Testis (tissue), 2 donors: ENCODE measurements at regions not wholly inside any gene's neighbourhood (a gene's known extent, or its start where the extent isn't known, plus 50 kb on each side); places are given as distances from the start of the nearest gene placed in this dataset.

ENCODE experiments used
- DNase-seq: peaks from one replicate; pipeline ENCODE4 v3.0.0-alpha.2; 2019
- H3K27ac ChIP-seq, 2 donors: fragments of 200-600 bp; sonication (generic); one replicate each; pipeline ENCODE4 v1.5.1; 2019
- H3K27me3 ChIP-seq: fragments of 200-600 bp; sonication (generic); one replicate; pipeline ENCODE4 v1.5.1; 2019
- H3K36me3 ChIP-seq: fragments of 200-600 bp; sonication (generic); one replicate; pipeline ENCODE4 v1.5.1; 2017; ENCODE audit warnings: low read depth; ENCODE audit errors: missing control alignments
- H3K4me1 ChIP-seq: fragments of 200-600 bp; sonication (generic); one replicate; pipeline ENCODE4 v1.5.1; 2019
- H3K4me3 ChIP-seq, 2 donors: fragments of 200-600 bp; sonication (generic); one replicate each; pipeline ENCODE4 v1.5.1; 2017 to 2019
- H3K9me3 ChIP-seq: fragments of 200-600 bp; sonication (generic); one replicate; pipeline ENCODE4 v1.5.1; 2017
- POLR2A ChIP-seq: fragments of 450-650 bp; IDR thresholded peaks from one replicate; pipeline ENCODE4 v1.6.1; 2017; ENCODE audit warnings: antibody characterized with exemption, mild to moderate bottlenecking, moderate library complexity
- WGBS, 2 donors: methylation state at CpG; one replicate each; pipeline ENCODE4 v1.1.5; 2018; 5-methylcytosine and 5-hydroxymethylcytosine counted together
- intact Hi-C: fragments of 100-400 bp; cut with DNase I; formaldehyde crosslinking; loops from one replicate; pipeline ENCODE4 v1.15.1; 2023; ENCODE audit warnings: low total_unique reads
- TF ChIP-seq, protein P1 (sequence below), 3 experiments: fragments of 450-650 bp in 2 of 3; fragments of 200-600 bp in 1 of 3; sonication (generic) in 1 of 3; IDR thresholded peaks; one replicate each; pipeline ENCODE4 v1.5.1; 2016 to 2019; ENCODE audit warnings: antibody characterized with exemption in 3 of 3, mild to moderate bottlenecking in 2 of 3, moderate library complexity in 1 of 3

DNA sequence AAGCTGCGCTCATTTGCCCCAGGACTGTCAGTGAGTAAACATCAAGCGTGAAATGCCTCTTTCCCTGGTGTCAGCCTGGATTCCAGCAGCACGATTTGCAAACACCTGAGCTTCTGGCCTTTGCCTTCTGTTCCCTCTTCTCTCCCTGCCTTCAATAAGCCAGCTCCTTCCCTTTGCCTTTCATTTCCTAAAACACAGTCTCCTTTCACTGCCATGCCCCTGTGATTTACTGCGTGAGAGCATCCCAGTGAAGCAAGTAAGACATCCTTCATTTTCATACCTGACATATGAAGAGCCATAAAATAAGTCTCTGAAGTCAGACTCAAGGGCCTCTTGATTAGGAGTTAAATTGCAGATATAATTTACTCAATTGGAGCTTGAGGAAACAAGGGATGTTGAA is 681.8 kb downstream of the TYW1 start:
- DNase-seq: no peak
- no peak for TF ChIP-seq POLR2A
- TF ChIP-seq, protein P1, sequence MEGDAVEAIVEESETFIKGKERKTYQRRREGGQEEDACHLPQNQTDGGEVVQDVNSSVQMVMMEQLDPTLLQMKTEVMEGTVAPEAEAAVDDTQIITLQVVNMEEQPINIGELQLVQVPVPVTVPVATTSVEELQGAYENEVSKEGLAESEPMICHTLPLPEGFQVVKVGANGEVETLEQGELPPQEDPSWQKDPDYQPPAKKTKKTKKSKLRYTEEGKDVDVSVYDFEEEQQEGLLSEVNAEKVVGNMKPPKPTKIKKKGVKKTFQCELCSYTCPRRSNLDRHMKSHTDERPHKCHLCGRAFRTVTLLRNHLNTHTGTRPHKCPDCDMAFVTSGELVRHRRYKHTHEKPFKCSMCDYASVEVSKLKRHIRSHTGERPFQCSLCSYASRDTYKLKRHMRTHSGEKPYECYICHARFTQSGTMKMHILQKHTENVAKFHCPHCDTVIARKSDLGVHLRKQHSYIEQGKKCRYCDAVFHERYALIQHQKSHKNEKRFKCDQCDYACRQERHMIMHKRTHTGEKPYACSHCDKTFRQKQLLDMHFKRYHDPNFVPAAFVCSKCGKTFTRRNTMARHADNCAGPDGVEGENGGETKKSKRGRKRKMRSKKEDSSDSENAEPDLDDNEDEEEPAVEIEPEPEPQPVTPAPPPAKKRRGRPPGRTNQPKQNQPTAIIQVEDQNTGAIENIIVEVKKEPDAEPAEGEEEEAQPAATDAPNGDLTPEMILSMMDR (IDR thresholded peaks at IDR 0.05): no peak
- no peak overlapping the region for H3K4me3 ChIP-seq
- no peaks in the 10 kb centered on the region for H3K9me3 ChIP-seq
- no peaks in the 10 kb centered on the region for H3K36me3 ChIP-seq
- no peaks in the 10 kb centered on the region for H3K27me3 ChIP-seq
- WGBS, 2 donors: 77 to 78% methylated on average over 4 of the region's 4 CpGs
- intact Hi-C loops: no loop called here
- H3K27ac ChIP-seq: no peak overlapping the region
- H3K4me1 ChIP-seq: no peaks in the 10 kb centered on the region

DNA sequence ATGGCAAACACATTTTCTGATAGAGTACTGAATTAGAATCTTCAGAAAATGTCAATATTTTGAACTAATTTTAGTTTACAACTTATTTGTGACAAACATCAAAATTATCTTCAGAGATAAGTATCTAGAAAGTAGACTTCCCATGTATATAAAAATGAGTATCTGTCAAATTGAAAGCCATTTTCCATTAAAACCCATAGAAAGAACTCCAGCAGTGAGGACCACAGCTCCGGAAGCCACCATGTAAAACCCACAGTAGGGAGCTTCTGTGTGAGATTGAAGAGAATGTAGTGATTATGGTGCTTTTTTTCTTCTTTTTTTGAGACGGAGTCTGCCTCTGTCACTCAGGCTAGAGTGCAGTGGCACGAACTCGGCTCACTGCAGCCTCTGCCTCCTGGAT is 687.0 kb downstream of the TYW1 start:
- intact Hi-C loops: no loop called here
- no peaks in the 10 kb centered on the region for H3K4me1 ChIP-seq
- no peak overlapping the region for H3K27ac ChIP-seq
- no peak for DNase-seq
- 78 to 85% methylated on average over 4 of the region's 4 CpGs for WGBS, 2 donors
- no peaks in the 10 kb centered on the region for H3K9me3 ChIP-seq
- TF ChIP-seq POLR2A: no peak
- H3K36me3 ChIP-seq: no peaks in the 10 kb centered on the region
- H3K27me3 ChIP-seq: no peaks in the 10 kb centered on the region
- no peak overlapping the region for H3K4me3 ChIP-seq

DNA sequence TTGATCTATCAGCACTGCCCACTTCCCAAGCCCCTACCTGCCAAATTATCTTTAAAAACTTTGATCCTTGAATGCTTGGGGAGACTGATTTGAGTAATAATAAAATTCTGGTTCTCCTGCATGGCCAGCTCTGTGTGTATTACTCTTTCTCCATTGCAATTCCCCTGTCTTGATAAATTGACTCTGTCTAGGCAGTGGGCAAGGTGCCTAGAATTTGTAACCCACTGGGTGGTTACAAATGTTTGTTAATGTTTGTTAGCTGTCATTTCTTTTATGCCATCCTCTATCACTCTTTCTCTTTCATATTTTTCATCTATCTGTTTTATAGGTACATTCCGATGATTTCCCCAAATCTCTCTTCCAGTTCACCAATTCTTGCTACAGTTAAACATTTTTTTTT is 694.1 kb downstream of the TYW1 start:
- H3K36me3 ChIP-seq: no peaks in the 10 kb centered on the region
- no peaks in the 10 kb centered on the region for H3K9me3 ChIP-seq
- no peak for TF ChIP-seq POLR2A
- TF ChIP-seq, protein P1 (IDR thresholded peaks at IDR 0.05): no peak
- no peak for DNase-seq
- H3K27me3 ChIP-seq: no peaks in the 10 kb centered on the region
- no peak overlapping the region for H3K27ac ChIP-seq
- intact Hi-C loops: no loop called here
- H3K4me1 ChIP-seq: no peaks in the 10 kb centered on the region
- no peak overlapping the region for H3K4me3 ChIP-seq
- 100% methylated on average over 1 of the region's 1 CpG for WGBS, 2 donors

DNA sequence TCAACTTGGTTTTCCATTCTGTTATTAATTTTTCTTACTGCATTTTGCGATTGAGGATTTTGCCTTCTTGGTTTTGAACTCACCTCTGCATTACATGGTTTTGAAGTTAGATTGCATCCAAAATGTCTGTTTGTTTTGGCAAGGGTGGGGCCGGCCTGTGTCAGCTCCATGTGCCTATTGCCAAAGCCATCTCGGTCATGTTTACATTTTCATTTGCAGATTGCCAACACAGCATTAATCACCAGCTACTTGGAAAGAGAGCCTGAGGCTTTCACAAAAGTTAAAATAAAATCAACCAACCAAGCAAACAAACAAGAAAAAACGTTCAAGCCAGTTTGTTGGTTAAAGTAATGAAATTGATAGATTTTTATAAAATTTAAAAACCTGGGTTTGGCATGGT is 695.8 kb downstream of the TYW1 start:
- DNase-seq: no peak
- H3K9me3 ChIP-seq: no peaks in the 10 kb centered on the region
- no peaks in the 10 kb centered on the region for H3K27me3 ChIP-seq
- intact Hi-C loops: no loop called here
- no peak for TF ChIP-seq POLR2A
- TF ChIP-seq, protein P1 (IDR thresholded peaks at IDR 0.05): no peak
- H3K36me3 ChIP-seq: no peaks in the 10 kb centered on the region
- no peaks in the 10 kb centered on the region for H3K4me1 ChIP-seq
- 58 to 66% methylated on average over 4 of the region's 4 CpGs for WGBS, 2 donors
- no peak overlapping the region for H3K4me3 ChIP-seq
- no peak overlapping the region for H3K27ac ChIP-seq

DNA sequence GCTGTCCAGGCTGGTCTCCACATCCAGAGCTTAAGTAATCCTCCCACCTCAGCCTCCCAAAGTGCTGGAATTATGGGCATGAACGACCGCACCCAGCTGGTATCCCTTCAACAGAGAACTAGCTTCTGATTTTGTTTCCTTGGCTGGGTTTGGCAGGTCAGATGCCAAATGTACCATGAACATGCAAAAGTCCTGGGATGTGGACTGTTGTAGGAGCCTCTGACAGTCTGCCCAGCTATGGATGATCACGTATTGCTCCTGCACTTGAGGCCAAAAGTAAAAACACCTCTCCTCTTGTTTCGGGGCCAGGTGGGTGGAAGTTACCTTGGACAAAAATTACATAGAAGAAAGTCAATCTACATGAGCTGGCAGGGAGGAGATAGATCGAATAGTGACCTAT is 699.5 kb downstream of the TYW1 start:
- no peaks in the 10 kb centered on the region for H3K36me3 ChIP-seq
- no peak for DNase-seq
- H3K27me3 ChIP-seq: no peaks in the 10 kb centered on the region
- no peak overlapping the region for H3K4me3 ChIP-seq
- H3K9me3 ChIP-seq: no peaks in the 10 kb centered on the region
- no peak overlapping the region for H3K27ac ChIP-seq
- WGBS, 2 donors: 94 to 95% methylated on average over 5 of the region's 5 CpGs
- TF ChIP-seq, protein P1 (IDR thresholded peaks at IDR 0.05): no peak
- TF ChIP-seq POLR2A: no peak
- H3K4me1 ChIP-seq: no peaks in the 10 kb centered on the region
- intact Hi-C loops: no loop called here
